DND-41 (cell line): ENCODE measurements at regions not wholly inside any gene's neighbourhood (a gene's known extent, or its start where the extent isn't known, plus 50 kb on each side); places are given as distances from the start of the nearest gene placed in this dataset.

Experiments used
- EZH2 ChIP-seq: IDR thresholded peaks from 3 replicates; pipeline ENCODE4 v1.6.1; 2012; ENCODE audit warnings: borderline replicate concordance, low read depth, mild to moderate bottlenecking, moderate library complexity, low read length, inconsistent platforms; ENCODE audit not compliant: severe bottlenecking
- TF ChIP-seq, protein P1 (sequence below): IDR thresholded peaks from 2 replicates; pipeline ENCODE4 v1.5.1; 2012; ENCODE audit warnings: borderline replicate concordance, low read length, moderate library complexity, mild to moderate bottlenecking; ENCODE audit not compliant: poor library complexity, severe bottlenecking; ENCODE audit errors: extremely low read depth

DNA sequence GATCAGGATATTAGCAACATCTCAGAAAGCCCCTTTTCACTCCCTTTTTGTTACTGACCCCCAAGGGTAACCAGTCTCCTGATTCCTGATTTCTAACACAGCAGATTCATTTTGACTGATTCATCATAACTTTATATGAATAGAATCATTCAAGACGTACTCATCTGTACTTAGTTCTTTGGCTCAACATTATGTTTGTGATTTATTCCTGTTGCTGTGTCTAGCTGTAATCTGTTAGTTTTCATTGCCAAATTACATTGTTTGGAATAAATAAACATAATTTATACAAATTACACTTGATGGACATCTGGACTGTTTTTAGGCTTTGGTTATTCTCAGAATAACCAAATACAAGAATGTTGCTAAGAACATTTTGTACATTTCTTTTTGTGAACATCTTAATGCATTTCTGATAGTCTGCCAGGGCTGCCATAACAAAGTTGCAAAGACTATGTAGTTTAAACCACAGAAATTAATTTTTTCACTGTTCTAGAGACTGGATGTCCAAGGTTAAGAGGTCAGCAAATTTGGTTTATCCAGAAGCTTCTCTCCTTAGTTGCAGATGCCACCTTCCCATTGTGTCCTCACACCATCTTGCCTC is 62.8 kb upstream of the EDNRB start:
- TF ChIP-seq, protein P1, sequence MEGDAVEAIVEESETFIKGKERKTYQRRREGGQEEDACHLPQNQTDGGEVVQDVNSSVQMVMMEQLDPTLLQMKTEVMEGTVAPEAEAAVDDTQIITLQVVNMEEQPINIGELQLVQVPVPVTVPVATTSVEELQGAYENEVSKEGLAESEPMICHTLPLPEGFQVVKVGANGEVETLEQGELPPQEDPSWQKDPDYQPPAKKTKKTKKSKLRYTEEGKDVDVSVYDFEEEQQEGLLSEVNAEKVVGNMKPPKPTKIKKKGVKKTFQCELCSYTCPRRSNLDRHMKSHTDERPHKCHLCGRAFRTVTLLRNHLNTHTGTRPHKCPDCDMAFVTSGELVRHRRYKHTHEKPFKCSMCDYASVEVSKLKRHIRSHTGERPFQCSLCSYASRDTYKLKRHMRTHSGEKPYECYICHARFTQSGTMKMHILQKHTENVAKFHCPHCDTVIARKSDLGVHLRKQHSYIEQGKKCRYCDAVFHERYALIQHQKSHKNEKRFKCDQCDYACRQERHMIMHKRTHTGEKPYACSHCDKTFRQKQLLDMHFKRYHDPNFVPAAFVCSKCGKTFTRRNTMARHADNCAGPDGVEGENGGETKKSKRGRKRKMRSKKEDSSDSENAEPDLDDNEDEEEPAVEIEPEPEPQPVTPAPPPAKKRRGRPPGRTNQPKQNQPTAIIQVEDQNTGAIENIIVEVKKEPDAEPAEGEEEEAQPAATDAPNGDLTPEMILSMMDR, result no peak
- TF ChIP-seq EZH2, result no peak
